ENCODE measurements at regions not wholly inside any gene's neighbourhood (a gene's known extent, or its start where the extent isn't known, plus 50 kb on each side); places are given as distances from the start of the nearest gene placed in this dataset.

DNA sequence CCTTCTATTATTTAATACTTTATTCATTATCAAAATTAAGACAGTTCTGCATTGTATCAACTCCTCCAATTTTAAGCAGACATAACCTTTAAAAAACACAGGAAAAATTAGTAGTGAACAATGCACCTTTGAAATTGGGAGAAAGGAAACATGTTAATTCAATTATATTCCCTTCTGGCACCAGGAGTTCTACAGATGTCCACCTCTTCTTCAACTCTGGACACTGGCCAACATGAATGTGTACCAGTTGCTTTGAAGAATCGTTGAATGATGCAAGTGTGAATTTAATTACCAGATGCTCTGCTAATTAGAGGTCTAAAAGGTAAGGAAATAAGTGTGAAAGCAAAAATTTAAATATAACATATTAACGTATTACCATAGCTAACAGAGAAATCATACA, 206.7 kb upstream of the IGFBP3 start:
- TF ChIP-seq, protein P1, sequence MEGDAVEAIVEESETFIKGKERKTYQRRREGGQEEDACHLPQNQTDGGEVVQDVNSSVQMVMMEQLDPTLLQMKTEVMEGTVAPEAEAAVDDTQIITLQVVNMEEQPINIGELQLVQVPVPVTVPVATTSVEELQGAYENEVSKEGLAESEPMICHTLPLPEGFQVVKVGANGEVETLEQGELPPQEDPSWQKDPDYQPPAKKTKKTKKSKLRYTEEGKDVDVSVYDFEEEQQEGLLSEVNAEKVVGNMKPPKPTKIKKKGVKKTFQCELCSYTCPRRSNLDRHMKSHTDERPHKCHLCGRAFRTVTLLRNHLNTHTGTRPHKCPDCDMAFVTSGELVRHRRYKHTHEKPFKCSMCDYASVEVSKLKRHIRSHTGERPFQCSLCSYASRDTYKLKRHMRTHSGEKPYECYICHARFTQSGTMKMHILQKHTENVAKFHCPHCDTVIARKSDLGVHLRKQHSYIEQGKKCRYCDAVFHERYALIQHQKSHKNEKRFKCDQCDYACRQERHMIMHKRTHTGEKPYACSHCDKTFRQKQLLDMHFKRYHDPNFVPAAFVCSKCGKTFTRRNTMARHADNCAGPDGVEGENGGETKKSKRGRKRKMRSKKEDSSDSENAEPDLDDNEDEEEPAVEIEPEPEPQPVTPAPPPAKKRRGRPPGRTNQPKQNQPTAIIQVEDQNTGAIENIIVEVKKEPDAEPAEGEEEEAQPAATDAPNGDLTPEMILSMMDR (IDR thresholded peaks at IDR 0.05; ENCODE audit: low read depth, low read length), result no peak
- no peak overlapping the region for H3K4me3 ChIP-seq (ENCODE audit: low read depth, low read length)

DNA sequence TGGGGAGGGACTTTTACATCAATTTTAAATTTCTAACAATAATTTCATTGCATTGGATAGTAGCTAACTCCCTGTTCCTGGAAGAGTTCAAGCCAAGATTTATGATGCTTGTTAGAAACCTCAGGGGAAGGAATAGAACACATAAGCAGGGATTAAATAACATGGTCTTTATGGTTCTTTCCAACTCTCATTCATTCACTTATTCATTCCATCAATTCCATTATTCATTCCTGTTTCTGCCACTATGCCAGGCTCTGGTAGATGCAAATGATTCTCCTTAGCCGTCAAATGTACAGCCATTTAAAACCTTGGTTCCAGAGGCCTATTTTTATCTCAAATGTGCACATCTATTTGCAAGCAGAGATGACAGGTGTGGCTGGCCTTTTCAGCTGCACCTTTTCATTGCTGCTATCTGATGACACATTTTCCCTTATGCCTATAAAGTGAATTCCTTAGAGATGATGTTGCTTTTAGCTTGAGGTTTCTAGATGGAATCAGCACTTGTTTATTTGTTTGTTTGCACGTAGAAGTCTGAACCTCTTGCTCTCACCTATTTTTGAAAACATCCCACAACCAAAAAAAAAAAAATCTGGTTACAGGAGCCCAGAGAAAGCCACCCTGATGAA, 205.7 kb upstream of the IGFBP3 start:
- TF ChIP-seq, protein P1 (IDR thresholded peaks at IDR 0.05; ENCODE audit: low read depth, low read length), result no peak
- H3K4me3 ChIP-seq (ENCODE audit: low read depth, low read length), result no peak overlapping the region

DNA sequence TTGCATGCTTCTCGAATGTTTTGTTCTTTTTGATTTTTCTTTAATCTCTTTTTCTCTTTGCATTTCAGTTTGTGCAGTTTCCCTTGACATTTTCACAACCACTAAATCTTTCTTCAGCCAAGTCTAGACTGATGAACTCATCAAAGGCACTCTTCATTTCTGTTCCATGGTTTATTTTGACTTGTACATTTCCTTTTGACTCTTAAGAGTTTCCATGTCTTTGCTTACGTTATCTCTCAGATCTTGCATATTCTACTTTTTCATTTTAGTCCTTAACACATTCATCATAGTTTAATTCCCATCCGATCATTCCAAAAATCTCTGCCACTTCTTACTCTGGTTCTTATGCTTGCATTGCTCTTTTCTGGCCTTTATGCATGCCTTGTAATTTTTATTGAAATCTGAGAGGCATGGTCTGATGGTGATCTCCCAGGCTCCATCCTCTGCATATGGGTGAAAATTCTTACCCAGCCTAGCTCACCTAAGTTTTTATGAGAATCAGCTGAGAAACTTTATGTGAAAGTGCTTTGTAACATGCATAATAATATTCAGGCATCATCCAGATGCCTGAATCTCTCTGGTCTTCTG, 202.8 kb upstream of the IGFBP3 start:
- TF ChIP-seq, protein P1 (IDR thresholded peaks at IDR 0.05; ENCODE audit: low read depth, low read length), result no peak
- H3K4me3 ChIP-seq (ENCODE audit: low read depth, low read length), result no peak overlapping the region

DNA sequence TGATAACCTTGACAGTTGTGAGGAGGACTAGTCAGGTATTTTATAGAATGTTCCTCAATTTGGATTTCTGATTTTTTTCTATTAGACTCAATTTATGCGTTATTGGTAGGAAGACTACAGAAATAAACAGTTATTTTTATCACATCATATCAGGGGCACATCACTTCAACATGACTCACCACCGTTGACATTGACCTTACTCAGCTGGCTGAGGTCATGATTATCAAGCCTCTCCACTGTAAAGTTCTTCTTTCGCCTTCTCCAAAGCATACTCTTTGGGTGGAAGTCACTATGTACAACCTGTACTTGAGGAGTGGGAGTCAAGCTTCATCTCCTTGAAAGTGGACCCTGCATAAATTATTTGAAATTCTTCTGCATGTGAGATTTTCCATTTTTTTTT, 194.3 kb upstream of the IGFBP3 start:
- no peak overlapping the region for H3K4me3 ChIP-seq (ENCODE audit: low read depth, low read length)
- TF ChIP-seq, protein P1 (IDR thresholded peaks at IDR 0.05; ENCODE audit: low read depth, low read length), result no peak

DNA sequence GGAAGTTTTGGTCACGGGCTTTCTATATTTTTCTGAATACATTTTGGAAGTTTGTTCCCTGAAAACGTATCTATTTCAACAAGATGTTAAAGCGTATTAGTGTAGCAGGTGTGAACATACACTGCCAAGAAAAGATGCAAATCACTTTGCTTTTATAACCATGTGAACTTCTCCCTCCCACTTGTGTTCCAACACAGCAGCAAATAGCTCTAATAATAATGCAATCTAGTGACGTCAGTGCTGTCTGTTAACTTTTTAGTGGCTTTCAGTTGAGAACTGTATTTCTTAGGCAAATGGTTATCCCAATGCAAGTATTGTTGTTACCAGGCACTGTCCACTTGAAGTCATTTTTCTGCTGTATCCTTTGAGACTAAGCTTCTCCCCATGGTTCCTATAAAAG, 188.4 kb upstream of the IGFBP3 start:
- TF ChIP-seq, protein P1 (IDR thresholded peaks at IDR 0.05; ENCODE audit: low read depth, low read length), result no peak

DNA sequence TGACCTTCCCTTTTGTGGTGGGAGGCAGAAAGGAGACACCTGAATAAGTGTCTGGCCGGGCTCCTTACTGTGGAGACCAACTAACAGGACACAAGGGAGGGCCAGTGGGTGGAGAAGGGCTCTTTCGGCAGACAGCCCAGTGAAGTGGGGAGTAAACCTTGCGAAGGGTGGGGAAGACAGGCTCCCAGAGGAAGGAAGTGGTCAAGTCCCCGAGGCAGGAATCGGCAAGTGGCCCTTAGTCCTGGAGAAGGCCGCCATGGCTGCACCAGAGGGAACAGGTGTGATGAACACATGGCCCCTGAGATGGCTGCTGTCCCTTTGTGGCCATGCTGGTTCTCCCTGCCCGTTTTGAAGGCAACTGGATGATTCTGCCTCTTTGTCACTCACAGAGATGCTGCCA, 187.2 kb upstream of the IGFBP3 start:
- TF ChIP-seq, protein P1 (IDR thresholded peaks at IDR 0.05; ENCODE audit: low read depth, low read length), result no peak
- H3K4me3 ChIP-seq (ENCODE audit: low read depth, low read length), result no peak overlapping the region

More for the DNA sequence above, 188.4 kb upstream of the IGFBP3 start:
- no peak overlapping the region for H3K4me3 ChIP-seq (ENCODE audit: low read depth, low read length)

DNA sequence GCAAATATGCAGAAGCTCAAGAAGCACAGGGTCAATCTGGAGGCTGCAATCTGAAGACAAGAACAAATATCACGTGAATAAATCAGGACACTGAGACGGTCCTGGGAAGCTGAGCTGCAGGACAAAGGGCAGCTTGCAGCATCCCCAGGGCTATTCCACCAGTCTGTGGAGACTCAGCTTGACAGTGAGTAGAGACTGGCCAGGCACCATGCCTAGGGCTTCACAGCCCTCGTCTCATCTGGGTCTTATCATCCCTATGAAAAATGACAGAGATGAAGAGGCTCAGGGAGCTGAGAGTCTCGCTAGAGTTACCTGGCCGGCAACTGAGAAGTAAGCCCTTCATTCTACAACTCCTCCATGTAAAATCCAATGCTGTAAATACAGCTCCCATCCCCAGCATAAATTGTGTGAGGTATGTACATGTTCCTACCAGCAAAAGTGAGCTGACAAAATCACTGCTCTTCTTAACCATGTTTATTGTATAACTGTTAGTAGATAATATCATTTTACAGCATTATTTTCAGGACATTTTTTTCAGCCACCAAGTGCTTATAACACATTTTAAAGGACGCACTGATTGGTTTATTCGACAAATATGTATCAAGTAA, 186.6 kb upstream of the IGFBP3 start:
- H3K4me3 ChIP-seq (ENCODE audit: low read depth, low read length), result no peak overlapping the region
- TF ChIP-seq, protein P1 (IDR thresholded peaks at IDR 0.05; ENCODE audit: low read depth, low read length), result no peak

All from WI38 (cell line).